ENCODE measurements at regions not wholly inside any gene's neighbourhood (a gene's known extent, or its start where the extent isn't known, plus 50 kb on each side); places are given as distances from the start of the nearest gene placed in this dataset.

DNA sequence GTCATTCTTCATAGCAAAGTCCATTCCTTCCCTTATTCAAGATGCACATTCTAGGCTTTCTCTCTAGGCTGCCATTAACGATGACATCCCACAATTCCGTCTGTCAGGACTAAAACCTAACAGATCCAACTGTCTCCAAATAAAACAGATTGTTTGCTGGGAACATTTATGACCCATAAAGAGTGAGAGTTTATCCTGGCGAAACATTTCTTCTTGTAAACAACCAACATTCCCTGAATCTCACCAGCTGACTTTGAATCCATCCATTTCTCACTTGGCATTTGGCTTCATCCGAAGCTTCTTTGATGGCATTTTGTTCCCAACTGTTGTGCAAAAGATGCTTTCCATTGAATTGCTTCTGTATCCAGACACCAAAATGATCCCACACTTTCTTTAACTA, 93.1 kb downstream of the OLIG3 start:
- Histone ChIP-seq H3K79me2 (ENCODE audit: insufficient read depth, low read length) (no peaks in the 10 kb centered on the region), H4K20me1 (ENCODE audit: insufficient read depth, low read length) (no peaks in the 10 kb centered on the region)

DNA sequence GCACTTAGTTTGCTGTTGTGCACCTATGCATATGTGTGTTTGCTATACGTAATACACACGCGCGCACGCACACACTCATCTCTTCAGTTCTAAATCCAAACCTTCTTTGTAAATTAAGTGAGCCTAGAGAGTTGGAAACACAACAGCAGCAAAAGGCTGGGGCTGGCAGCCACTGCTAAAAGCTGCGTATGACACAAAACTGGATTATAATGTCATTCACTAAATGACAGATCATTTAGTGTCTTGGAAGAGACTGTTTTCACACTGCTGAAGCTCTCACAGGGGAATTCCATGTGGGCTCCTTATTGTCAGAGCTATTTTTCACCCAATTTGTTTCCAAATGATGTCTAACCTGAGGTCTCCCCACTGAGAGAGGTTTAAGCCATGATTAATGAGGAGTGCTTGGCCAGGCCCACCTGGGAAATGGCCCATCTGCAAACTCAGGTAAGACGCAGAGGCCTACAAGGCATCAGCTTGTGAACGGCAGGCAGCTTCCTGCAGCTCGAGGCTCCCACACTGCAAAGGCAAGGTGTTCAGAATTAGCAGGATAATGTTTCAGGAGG, 94.2 kb downstream of the OLIG3 start:
- H3K79me2 ChIP-seq (ENCODE audit: insufficient read depth, low read length) = no peaks in the 10 kb centered on the region
- H3K9me3 ChIP-seq (ENCODE audit: insufficient read depth, low read length, severe bottlenecking) = no peaks in the 10 kb centered on the region
- no peak for TF ChIP-seq EZH2 (IDR thresholded peaks at IDR 0.05; ENCODE audit: borderline replicate concordance, low read depth, low read length, severe bottlenecking)
- TF ChIP-seq, protein P1, sequence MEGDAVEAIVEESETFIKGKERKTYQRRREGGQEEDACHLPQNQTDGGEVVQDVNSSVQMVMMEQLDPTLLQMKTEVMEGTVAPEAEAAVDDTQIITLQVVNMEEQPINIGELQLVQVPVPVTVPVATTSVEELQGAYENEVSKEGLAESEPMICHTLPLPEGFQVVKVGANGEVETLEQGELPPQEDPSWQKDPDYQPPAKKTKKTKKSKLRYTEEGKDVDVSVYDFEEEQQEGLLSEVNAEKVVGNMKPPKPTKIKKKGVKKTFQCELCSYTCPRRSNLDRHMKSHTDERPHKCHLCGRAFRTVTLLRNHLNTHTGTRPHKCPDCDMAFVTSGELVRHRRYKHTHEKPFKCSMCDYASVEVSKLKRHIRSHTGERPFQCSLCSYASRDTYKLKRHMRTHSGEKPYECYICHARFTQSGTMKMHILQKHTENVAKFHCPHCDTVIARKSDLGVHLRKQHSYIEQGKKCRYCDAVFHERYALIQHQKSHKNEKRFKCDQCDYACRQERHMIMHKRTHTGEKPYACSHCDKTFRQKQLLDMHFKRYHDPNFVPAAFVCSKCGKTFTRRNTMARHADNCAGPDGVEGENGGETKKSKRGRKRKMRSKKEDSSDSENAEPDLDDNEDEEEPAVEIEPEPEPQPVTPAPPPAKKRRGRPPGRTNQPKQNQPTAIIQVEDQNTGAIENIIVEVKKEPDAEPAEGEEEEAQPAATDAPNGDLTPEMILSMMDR (IDR thresholded peaks at IDR 0.05; ENCODE audit: borderline replicate concordance, extremely low read depth, low read length, poor library complexity, severe bottlenecking) = no peak
- H3K27ac ChIP-seq (ENCODE audit: low read length) = no peak overlapping the region
- H2AFZ ChIP-seq (ENCODE audit: low read depth, low read length) = no peak overlapping the region
- no peaks in the 10 kb centered on the region for H4K20me1 ChIP-seq (ENCODE audit: insufficient read depth, low read length)
- no peak overlapping the region for H3K4me2 ChIP-seq (ENCODE audit: insufficient read depth, low read length)
- DNase-seq = no peak
- no peaks in the 10 kb centered on the region for H3K27me3 ChIP-seq (ENCODE audit: insufficient read depth, low read length, poor library complexity)
- H3K4me1 ChIP-seq (ENCODE audit: insufficient read depth, low read length) = no peaks in the 10 kb centered on the region
- no peak overlapping the region for H3K9ac ChIP-seq (ENCODE audit: low read depth, low read length)
- ATAC-seq (ENCODE audit: insufficient read depth, low read depth) = no peak
- H3K4me3 ChIP-seq (ENCODE audit: low read depth in 1 of 2, low read length in 2 of 2) = no peak overlapping the region
- no peaks in the 10 kb centered on the region for H3K36me3 ChIP-seq (ENCODE audit: insufficient read depth, low read length)

More for the DNA sequence above, 93.1 kb downstream of the OLIG3 start:
- Histone ChIP-seq H3K4me1 (ENCODE audit: insufficient read depth, low read length) (no peaks in the 10 kb centered on the region), H3K27me3 (ENCODE audit: insufficient read depth, low read length, poor library complexity) (no peaks in the 10 kb centered on the region), H3K9me3 (ENCODE audit: insufficient read depth, low read length, severe bottlenecking) (no peaks in the 10 kb centered on the region), H3K9ac (ENCODE audit: low read depth, low read length) (no peak overlapping the region), H3K27ac (ENCODE audit: low read length) (no peak overlapping the region), H3K36me3 (ENCODE audit: insufficient read depth, low read length) (no peaks in the 10 kb centered on the region), H3K4me3 (ENCODE audit: low read depth in 1 of 2, low read length in 2 of 2) (no peak overlapping the region), H3K4me2 (ENCODE audit: insufficient read depth, low read length) (no peak overlapping the region), H2AFZ (ENCODE audit: low read depth, low read length) (no peak overlapping the region)
- DNase-seq (no peak), ATAC-seq (ENCODE audit: insufficient read depth, low read depth) (no peak)
- TF ChIP-seq, protein P1 (IDR thresholded peaks at IDR 0.05; ENCODE audit: borderline replicate concordance, extremely low read depth, low read length, poor library complexity, severe bottlenecking) = no peak
- TF ChIP-seq EZH2 (IDR thresholded peaks at IDR 0.05; ENCODE audit: borderline replicate concordance, low read depth, low read length, severe bottlenecking) = no peak

GRCh38 chr6:137395316-137395715, 98.9 kb downstream of the OLIG3 start:
- H3K4me3 ChIP-seq (ENCODE audit: low read depth in 1 of 2, low read length in 2 of 2) = no peak overlapping the region
- ATAC-seq (ENCODE audit: insufficient read depth, low read depth) = 0 out of 3 replicates have a peak, but pooled peaks have one; percentile 31
- H3K4me1 ChIP-seq (ENCODE audit: insufficient read depth, low read length) = peaks cover 2% of the 10 kb centered on the region
- H3K27ac ChIP-seq (ENCODE audit: low read length) = no peak overlapping the region
- H4K20me1 ChIP-seq (ENCODE audit: insufficient read depth, low read length) = no peaks in the 10 kb centered on the region
- H3K79me2 ChIP-seq (ENCODE audit: insufficient read depth, low read length) = no peaks in the 10 kb centered on the region
- no peak overlapping the region for H3K9ac ChIP-seq (ENCODE audit: low read depth, low read length)
- no peak overlapping the region for H3K4me2 ChIP-seq (ENCODE audit: insufficient read depth, low read length)
- DNase-seq = no peak
- no peaks in the 10 kb centered on the region for H3K27me3 ChIP-seq (ENCODE audit: insufficient read depth, low read length, poor library complexity)
- TF ChIP-seq EZH2 (IDR thresholded peaks at IDR 0.05; ENCODE audit: borderline replicate concordance, low read depth, low read length, severe bottlenecking) = no peak
- TF ChIP-seq, protein P1 (IDR thresholded peaks at IDR 0.05; ENCODE audit: borderline replicate concordance, extremely low read depth, low read length, poor library complexity, severe bottlenecking) = no peak
- no peaks in the 10 kb centered on the region for H3K9me3 ChIP-seq (ENCODE audit: insufficient read depth, low read length, severe bottlenecking)
- no peak overlapping the region for H2AFZ ChIP-seq (ENCODE audit: low read depth, low read length)
- H3K36me3 ChIP-seq (ENCODE audit: insufficient read depth, low read length) = no peaks in the 10 kb centered on the region

Data from DND-41 (cell line).